Loucy (cell line): ENCODE measurements at regions not wholly inside any gene's neighbourhood (a gene's known extent, or its start where the extent isn't known, plus 50 kb on each side); places are given as distances from the start of the nearest gene placed in this dataset.

Source experiments
- H2AFZ ChIP-seq: fragments of 200-600 bp; sonication (generic); 2 replicates; pipeline ENCODE4 v1.6.0; 2016; ENCODE audit warnings: antibody characterized with exemption, mild to moderate bottlenecking, low read length, moderate library complexity
- H3F3A ChIP-seq: fragments of 200-600 bp; 2 replicates; pipeline ENCODE4 v1.6.0; 2016; ENCODE audit warnings: antibody characterized with exemption, low read depth, mild to moderate bottlenecking
- H3K27me3 ChIP-seq: fragments of 200-600 bp; sonication (generic); 2 replicates; pipeline ENCODE4 v1.6.1; 2014; ENCODE audit warnings: low read length, mild to moderate bottlenecking; ENCODE audit not compliant: insufficient read depth, poor library complexity, severe bottlenecking
- H3K36me3 ChIP-seq: fragments of 200-600 bp; sonication (generic); 2 replicates; pipeline ENCODE4 v1.6.1; 2016; ENCODE audit warnings: low read length; ENCODE audit not compliant: insufficient read depth
- H3K4me1 ChIP-seq: fragments of 200-600 bp; sonication (generic); 2 replicates; pipeline ENCODE4 v1.5.1; 2014; ENCODE audit warnings: low read length, mild to moderate bottlenecking; ENCODE audit not compliant: insufficient read depth, poor library complexity, severe bottlenecking
- H3K4me2 ChIP-seq: fragments of 200-600 bp; sonication (generic); 2 replicates; pipeline ENCODE4 v1.6.0; 2014; ENCODE audit warnings: antibody characterized with exemption, low read length, low read depth, mild to moderate bottlenecking; ENCODE audit not compliant: poor library complexity, severe bottlenecking
- H3K4me3 ChIP-seq: fragments of 200-600 bp; sonication (generic); 2 replicates; pipeline ENCODE4 v1.5.1; 2014; ENCODE audit warnings: low read length, mild to moderate bottlenecking, mixed read lengths; ENCODE audit not compliant: poor library complexity, severe bottlenecking
- H3K79me2 ChIP-seq: fragments of 200-600 bp; sonication (generic); 2 replicates; pipeline ENCODE4 v1.6.1; 2014; ENCODE audit warnings: low read length; ENCODE audit not compliant: insufficient read depth
- H3K9ac ChIP-seq: fragments of 200-600 bp; sonication (generic); 2 replicates; pipeline ENCODE4 v1.6.0; 2014; ENCODE audit warnings: mild to moderate bottlenecking, low read depth, low read length, moderate library complexity; ENCODE audit not compliant: poor library complexity, severe bottlenecking
- H3K9me2 ChIP-seq: fragments of 200-600 bp; sonication (generic); replicated peaks from 2 replicates; pipeline ENCODE4 v1.6.1; 2016; ENCODE audit warnings: low read depth, low read length, mixed read lengths
- H3K9me3 ChIP-seq: fragments of 200-600 bp; sonication (generic); 2 replicates; pipeline ENCODE4 v1.6.1; 2014; ENCODE audit warnings: mild to moderate bottlenecking, antibody characterized with exemption, low read length, low read depth; ENCODE audit not compliant: insufficient read depth
- H4K20me1 ChIP-seq: fragments of 200-600 bp; sonication (generic); 2 replicates; pipeline ENCODE4 v1.6.0; 2014; ENCODE audit warnings: antibody characterized with exemption, low read length, mild to moderate bottlenecking; ENCODE audit not compliant: insufficient read depth, poor library complexity, severe bottlenecking
- EZH2phosphoT487 ChIP-seq: fragments of 200-600 bp; IDR thresholded peaks from 2 replicates; pipeline ENCODE4 v1.6.1; 2018; ENCODE audit warnings: antibody characterized with exemption, mild to moderate bottlenecking, moderate library complexity, borderline replicate concordance
- TF ChIP-seq, protein P1 (sequence below): fragments of 200-600 bp; sonication (generic); conservative IDR thresholded peaks from 2 replicates; pipeline ENCODE4 v1.5.1; 2014; ENCODE audit warnings: mild to moderate bottlenecking, antibody characterized with exemption, low read length

- H3K4me3 ChIP-seq = no peak overlapping the region
- H4K20me1 ChIP-seq = no peaks in the 10 kb centered on the region
- H3K9me2 ChIP-seq = 0 out of 2 replicates have a peak, but pooled peaks cover 2% of the 10 kb centered on the region
- H3K27me3 ChIP-seq = no peaks in the 10 kb centered on the region
- H3K4me2 ChIP-seq = no peak overlapping the region
- no peak overlapping the region for H3K9ac ChIP-seq
- no peaks in the 10 kb centered on the region for H3F3A ChIP-seq
- no peaks in the 10 kb centered on the region for H3K79me2 ChIP-seq
- no peaks in the 10 kb centered on the region for H3K36me3 ChIP-seq
- H3K4me1 ChIP-seq = no peaks in the 10 kb centered on the region
- no peaks in the 10 kb centered on the region; the same call in 1 of the 2 replicates for H3K9me3 ChIP-seq
- no peak for TF ChIP-seq EZH2phosphoT487
- TF ChIP-seq, protein P1, sequence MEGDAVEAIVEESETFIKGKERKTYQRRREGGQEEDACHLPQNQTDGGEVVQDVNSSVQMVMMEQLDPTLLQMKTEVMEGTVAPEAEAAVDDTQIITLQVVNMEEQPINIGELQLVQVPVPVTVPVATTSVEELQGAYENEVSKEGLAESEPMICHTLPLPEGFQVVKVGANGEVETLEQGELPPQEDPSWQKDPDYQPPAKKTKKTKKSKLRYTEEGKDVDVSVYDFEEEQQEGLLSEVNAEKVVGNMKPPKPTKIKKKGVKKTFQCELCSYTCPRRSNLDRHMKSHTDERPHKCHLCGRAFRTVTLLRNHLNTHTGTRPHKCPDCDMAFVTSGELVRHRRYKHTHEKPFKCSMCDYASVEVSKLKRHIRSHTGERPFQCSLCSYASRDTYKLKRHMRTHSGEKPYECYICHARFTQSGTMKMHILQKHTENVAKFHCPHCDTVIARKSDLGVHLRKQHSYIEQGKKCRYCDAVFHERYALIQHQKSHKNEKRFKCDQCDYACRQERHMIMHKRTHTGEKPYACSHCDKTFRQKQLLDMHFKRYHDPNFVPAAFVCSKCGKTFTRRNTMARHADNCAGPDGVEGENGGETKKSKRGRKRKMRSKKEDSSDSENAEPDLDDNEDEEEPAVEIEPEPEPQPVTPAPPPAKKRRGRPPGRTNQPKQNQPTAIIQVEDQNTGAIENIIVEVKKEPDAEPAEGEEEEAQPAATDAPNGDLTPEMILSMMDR = no peak
- H2AFZ ChIP-seq = no peak overlapping the region
These were observed 76.6 kb upstream of the NTRK2 start for GRCh38 chr9:84592918-84593317.

GRCh38 chr9:84593352-84593751 lies 76.2 kb upstream of the NTRK2 start:
- H3K9me2 ChIP-seq = 0 out of 2 replicates have a peak, but pooled peaks cover 2% of the 10 kb centered on the region
- no peaks in the 10 kb centered on the region for H4K20me1 ChIP-seq
- no peak overlapping the region for H2AFZ ChIP-seq
- H3K4me3 ChIP-seq = no peak overlapping the region
- H3K4me1 ChIP-seq = no peaks in the 10 kb centered on the region
- no peaks in the 10 kb centered on the region for H3K79me2 ChIP-seq
- no peaks in the 10 kb centered on the region for H3K36me3 ChIP-seq
- TF ChIP-seq, protein P1 = no peak
- no peak for TF ChIP-seq EZH2phosphoT487
- H3F3A ChIP-seq = no peaks in the 10 kb centered on the region
- H3K9ac ChIP-seq = no peak overlapping the region
- no peaks in the 10 kb centered on the region; the same call in 1 of the 2 replicates for H3K9me3 ChIP-seq
- H3K4me2 ChIP-seq = no peak overlapping the region
- H3K27me3 ChIP-seq = no peaks in the 10 kb centered on the region

DNA sequence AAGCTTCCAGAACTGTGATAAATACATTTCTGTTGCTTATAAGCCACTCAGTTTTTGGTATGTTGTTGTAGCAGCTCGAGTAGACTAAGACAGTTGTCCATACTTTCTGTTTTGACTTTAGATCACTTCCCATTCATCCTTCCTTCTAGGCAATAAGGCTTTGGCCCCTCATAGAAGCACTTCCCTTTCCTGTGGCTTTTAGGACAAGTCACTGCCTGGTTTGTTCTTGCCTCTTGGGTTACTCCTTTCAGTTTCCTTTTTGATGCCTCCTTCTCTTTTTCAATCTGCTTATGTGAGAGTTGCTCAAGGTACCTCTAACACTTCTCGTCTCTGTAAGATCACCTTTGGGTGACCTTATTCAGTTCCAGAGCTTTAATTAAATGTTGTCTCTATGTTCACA lies 72.4 kb upstream of the NTRK2 start:
- H3K4me1 ChIP-seq = no peaks in the 10 kb centered on the region
- H4K20me1 ChIP-seq = no peaks in the 10 kb centered on the region
- no peak overlapping the region for H3K4me3 ChIP-seq
- H3K27me3 ChIP-seq = no peaks in the 10 kb centered on the region
- H3K9ac ChIP-seq = no peak overlapping the region
- H2AFZ ChIP-seq = no peak overlapping the region
- no peaks in the 10 kb centered on the region for H3F3A ChIP-seq
- H3K36me3 ChIP-seq = no peaks in the 10 kb centered on the region
- no peaks in the 10 kb centered on the region for H3K9me2 ChIP-seq
- TF ChIP-seq, protein P1 = no peak
- TF ChIP-seq EZH2phosphoT487 = no peak
- H3K4me2 ChIP-seq = no peak overlapping the region
- H3K79me2 ChIP-seq = no peaks in the 10 kb centered on the region
- H3K9me3 ChIP-seq = no peaks in the 10 kb centered on the region; the same call in 1 of the 2 replicates
